TTC549 (cell line): ENCODE measurements at regions not wholly inside any gene's neighbourhood (a gene's known extent, or its start where the extent isn't known, plus 50 kb on each side); places are given as distances from the start of the nearest gene placed in this dataset.

ENCODE experiments used
- FAIRE-seq: peaks from 2 replicates; lab custom pipeline; 2012; peaks lifted over from hg19 to GRCh38; lab: Jason Lieb, UNC

DNA sequence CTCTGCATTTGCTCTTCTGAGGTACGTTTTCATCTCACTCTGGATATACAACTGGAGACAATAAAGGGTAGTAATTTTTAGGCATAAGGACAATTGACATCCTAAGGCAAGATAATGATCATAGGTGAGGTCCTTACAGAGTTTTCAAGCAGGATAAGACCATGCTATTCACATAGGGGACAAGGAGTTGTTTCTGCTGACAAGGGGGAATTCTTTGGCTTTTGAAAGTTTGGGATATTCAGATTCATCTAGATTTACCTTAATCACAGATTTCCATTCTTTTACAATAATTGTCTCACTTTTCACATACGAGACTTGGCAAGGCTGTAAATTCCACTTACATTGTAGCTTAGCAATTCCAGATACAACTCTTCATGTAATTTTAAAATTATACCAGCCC is 256.2 kb downstream of the AASDHPPT start:
- FAIRE-seq, result no peak

- FAIRE-seq, result no peak
These were observed 266.9 kb downstream of the AASDHPPT start for GRCh38 chr11:106344394-106344793.

- no peak for FAIRE-seq
These were observed 267.5 kb downstream of the AASDHPPT start for GRCh38 chr11:106344966-106345365.

GRCh38 chr11:106353031-106353430 is 275.6 kb downstream of the AASDHPPT start:
- FAIRE-seq, result no peak

DNA sequence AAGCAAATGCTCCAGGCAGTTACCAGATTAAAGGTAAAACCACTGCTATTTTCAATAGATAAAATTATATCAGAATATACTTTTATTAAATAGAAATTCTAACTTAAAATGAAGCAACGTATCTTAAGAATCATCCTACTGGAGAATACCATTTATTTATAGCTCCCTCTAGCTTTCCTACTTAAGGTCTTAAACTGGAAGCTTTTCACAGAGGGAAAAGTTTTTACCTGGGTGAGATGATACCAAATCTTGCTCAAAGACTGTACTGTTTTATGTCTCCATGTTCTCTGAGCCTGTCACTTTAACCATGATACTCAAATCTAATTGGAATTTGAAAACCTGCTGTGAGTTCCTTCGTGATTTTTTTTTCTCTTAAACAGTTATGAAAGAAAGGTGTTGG is 291.8 kb downstream of the AASDHPPT start:
- FAIRE-seq, result no peak

GRCh38 chr11:106378513-106379179 is 301.2 kb downstream of the AASDHPPT start:
- no peak for FAIRE-seq

DNA sequence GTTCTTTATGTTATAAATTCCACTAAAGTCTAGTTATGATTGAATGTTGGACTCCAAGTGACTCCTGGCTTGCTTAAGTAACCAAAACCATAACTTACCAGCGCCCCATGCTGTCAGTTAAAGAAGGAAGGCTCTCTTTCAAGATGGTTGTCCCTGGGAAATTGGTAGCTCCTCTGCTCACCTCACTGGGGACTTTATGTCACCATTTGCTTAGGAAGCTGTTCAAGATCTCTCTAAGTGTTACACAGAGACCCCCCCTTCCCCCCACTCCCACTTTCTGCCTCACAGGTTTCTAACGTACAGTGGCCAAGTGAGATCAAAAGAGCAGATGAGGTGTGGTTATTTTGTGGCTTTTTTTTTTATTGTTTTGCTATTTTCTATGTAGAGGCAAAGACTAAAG is 301.8 kb downstream of the AASDHPPT start:
- no peak for FAIRE-seq

- FAIRE-seq, result no peak
These were observed 302.2 kb downstream of the AASDHPPT start for GRCh38 chr11:106379712-106380111.

DNA sequence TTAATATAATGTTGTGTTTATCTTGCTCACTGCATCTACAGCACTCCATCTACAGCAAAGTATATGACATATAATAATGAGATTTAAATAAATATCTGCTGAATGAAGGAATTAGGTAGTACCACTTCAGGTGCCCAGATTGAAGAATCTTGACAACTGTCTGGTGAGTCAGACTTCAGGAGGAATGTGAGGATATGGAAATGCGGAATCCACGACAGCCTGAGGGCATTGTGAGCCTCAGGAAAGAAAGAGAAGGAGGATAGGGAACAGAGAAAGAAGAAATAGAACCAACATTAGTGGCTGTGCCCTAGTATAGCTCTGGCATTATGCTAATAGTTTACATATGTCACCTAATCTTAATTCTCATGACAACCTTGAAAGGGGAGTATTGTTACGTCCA is 304.4 kb downstream of the AASDHPPT start:
- no peak for FAIRE-seq

DNA sequence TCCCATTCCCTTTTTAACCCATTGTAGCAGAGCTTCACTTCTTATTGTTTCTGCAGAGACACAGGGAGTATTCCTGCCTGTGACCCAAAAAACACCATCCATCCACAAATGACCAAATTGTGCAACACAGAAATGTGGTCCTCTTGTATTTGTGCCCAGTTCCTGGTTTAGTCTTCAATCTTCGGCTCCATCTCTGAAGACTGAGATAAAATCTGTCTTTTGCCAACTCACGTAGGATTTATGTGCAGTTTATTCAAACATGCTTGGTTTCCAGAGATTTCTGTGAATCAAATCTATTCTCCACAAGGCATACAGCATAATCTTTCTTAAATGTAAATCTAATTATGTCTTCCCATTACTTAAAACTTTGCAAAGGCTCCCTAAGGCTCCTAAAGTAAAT is 307.0 kb downstream of the AASDHPPT start:
- FAIRE-seq, result no peak

DNA sequence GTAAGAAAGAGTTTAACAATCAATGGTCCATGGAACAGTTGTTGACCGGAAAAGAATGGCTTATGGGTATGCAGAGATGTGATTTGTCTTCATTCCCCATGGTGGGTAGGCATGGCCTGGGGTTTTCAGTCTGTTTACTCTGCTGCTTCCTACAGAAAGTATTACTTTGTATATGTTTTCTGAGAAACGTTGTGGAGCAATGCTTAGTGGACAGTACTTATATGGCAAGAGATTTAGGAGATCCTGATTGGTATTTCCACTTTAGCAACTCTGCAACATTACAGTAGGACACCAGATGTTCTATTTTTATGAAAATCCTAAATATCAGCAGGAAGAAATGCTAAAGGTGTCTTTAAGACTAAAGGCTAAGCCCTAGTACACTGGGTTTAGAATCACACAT is 309.1 kb downstream of the AASDHPPT start:
- no peak for FAIRE-seq

- no peak for FAIRE-seq
These were observed 311.6 kb downstream of the AASDHPPT start for GRCh38 chr11:106389101-106389500.

DNA sequence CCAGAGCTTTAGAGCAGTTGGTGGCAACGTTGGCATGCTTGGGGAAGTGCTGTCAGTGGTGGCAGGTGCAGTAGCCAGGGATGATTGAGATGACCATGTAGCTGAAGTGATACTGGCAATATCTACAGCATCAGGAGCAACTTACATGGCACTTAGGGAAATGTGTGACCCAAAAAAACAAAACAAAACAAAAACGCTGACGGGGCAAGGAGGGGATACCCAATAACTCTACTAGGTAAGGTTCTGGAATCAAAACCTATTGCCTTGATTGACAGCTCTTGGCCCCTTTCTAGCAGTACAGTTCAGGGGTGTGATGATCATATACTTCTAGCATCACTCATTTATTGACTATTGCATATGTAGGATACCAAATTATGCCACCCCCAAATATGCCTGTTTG is 312.6 kb downstream of the AASDHPPT start:
- no peak for FAIRE-seq

DNA sequence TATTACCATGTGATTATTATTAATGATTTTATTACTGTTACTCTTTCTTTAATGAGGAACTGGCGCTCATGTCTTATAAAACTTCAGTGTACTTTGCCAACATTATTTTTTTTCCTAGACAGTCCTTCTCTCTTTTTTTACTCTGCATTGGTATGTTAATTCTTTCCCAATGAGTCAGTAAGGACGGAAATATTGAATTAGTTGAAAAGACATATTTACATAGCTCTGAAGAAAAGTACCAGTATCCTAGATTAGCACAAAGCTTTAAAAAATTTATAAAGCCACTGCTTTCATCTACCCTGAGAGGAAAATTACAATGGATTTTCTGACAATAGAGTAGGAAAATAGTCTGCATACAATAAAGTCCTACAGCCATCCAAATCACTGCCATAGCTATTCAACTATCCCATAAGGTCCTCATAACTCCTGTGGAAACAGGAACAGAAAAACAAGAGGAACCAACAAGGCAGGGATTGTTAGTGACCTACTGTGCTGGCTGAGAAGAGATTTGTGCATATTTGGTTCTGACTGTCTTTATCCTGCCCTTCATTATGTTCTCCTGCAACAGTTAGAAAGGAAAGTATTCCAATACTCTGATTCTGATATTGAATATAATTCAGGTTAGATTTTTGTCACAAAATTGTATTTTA is 314.4 kb downstream of the AASDHPPT start:
- no peak for FAIRE-seq

DNA sequence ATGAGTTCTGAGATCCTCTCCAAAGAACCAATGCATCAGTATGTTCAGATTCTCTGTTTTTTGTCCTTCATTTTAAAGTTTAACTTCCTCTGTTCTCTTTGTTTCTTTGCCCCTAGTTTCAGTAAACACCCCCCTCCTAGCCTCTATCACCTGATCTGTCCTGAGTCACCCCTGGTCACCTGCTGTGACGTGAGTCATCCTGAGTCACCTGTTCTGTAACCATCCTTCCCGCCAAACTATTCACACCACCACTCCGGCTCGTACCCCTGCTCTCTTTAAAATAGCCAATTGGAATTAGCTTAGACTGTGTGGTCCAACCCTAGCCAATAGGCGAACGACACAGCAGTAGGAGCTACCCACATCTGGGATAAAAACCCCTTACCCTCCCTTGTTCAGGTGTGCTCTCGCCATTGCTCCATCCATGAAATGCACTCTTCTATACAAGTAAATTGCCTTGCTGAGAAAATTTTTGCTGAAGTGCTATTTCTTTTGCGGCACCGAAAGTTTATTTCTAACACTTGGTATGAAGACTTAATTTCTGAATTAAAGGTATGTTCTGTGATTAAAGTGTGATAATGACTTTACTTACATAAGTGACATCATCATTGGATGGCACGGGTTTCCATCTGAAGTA is 318.4 kb downstream of the AASDHPPT start:
- no peak for FAIRE-seq

DNA sequence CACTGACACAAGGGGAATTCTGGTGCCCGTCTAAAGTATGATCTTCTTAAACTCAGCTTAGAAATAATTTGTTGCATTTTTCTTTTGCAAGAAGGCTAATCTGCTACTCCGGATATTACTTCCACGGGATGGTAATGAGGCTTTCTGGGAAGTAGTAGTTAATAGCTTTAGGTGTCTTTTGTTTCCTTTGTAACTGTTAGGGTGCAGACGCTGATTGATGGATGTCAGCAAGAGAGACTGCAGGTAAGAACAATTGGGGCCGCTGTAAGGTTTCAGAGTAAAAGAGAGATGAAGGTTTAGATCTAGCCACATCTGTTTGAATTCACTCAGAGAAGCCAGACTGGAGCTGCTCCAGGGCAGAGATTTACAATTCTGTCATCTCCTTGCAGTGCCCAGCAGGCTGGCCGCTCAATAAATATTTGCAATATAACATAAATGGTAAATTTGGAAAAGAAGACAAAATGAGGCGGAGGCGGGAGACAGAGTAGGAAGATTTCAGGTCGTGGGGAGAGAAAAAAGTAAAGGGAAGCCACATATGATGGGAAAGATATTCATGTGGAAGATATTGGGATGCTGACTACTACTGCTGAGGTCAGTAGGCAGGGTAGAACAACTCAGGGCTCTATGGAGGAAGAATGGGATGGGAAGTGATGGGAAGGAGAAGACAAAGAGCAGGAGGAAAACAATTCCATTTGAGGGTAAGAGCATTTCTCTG is 320.5 kb downstream of the AASDHPPT start:
- FAIRE-seq, result no peak

- FAIRE-seq, result no peak
These were observed 321.1 kb downstream of the AASDHPPT start for GRCh38 chr11:106398502-106399075.

DNA sequence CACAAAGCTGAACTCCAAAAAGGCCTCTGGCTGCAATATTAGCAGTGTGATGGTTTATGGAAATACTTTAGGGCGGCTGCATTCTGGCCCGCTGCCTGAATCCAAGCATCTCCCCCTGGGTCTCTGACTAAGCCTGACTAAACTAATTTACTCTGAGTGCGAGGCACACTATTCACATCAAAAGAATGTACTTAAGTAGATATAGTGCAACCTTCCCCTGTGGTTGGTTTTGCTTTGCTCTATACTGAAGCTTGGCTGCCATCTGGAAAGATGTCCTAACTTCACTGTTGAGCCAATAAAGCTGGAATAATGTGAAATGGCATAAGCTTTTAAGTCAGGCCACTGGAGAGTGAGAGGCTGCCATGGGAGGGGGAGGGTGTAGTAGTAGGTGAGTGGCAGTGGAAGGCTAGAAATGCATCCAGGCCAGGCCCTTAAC is 321.6 kb downstream of the AASDHPPT start:
- no peak for FAIRE-seq

DNA sequence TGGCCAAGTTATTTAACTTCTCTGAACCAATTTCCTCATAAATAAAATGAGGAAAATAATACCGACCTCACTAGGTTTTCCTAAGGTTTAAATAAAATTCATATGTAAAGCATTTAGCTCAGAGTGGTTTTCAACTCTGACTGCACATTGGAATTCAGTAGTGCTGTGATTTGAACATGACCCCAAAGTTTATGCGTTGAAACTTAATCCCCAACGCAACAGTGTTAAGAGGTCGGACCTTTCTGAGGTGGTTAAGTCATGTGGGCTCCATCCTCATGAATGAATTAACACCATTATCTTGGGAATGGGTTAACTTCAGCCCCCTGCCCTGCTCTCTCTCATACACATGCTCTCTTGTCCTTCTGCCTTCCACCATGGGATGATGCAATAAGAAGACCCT is 322.2 kb downstream of the AASDHPPT start:
- no peak for FAIRE-seq

- no peak for FAIRE-seq
These were observed 323.6 kb downstream of the AASDHPPT start for GRCh38 chr11:106400949-106401570.

DNA sequence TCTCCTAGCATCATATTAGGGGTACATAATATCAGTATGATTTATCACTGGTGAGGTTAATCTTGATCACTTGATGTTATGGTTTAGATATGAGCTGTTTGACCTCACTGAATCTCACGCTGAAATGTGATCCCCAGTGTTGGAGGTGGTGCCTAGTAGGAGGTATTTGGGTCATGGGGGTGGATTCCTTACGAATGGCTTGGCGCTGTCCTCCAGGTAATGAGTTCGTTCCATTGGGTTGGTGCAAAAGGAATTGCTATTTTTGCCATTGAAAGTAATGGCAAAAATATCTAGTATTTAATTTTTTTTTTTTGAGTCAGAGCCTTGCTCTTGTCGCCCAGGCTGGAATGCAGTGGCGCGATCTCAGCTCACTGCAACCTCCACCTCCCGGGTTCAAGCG is 326.3 kb downstream of the AASDHPPT start:
- FAIRE-seq, result no peak

DNA sequence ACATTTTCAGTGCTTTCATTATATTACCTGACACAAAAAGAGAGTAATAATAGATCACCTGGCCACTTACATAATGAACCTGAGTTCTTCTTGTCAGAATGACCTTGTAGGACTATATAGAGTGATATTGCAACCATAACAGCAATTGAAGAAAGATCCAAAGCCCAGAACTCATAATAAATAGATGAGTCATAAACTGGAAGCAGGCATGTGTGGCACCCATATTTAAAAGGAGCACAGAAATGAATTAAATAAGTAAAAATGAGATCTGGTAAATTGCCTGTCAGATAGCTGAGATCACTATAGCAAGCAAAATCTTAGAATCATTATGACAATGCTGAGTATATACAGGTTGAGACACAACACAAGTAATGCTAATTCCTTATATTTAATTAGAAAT is 331.8 kb downstream of the AASDHPPT start:
- no peak for FAIRE-seq
